ENCODE measurements at regions not wholly inside any gene's neighbourhood (a gene's known extent, or its start where the extent isn't known, plus 50 kb on each side); places are given as distances from the start of the nearest gene placed in this dataset.
A peak's percentile ranks its signal among the peaks of the same experiment; 100 is the strongest.

- Histone ChIP-seq H3K4me3 (no peak overlapping the region), H3K9me3 (replicated peaks) (no peaks in the 10 kb centered on the region), H3K36me3 (no peaks in the 10 kb centered on the region), H3K27me3 (ENCODE audit: low read depth) (no peaks in the 10 kb centered on the region), H3K4me1 (peaks cover 53% of the 10 kb centered on the region), H3K27ac (replicated peaks) (no peak overlapping the region)
- TF ChIP-seq CTCF (IDR thresholded peaks at IDR 0.05; ENCODE audit: borderline replicate concordance) = no peak
- intact Hi-C loops (cut with micrococcal nuclease) = no loop called here
- DNase-seq = no peak
Measured at GRCh38 chr3:159786489-159787177, 202.0 kb upstream of the IL12A start.

DNA sequence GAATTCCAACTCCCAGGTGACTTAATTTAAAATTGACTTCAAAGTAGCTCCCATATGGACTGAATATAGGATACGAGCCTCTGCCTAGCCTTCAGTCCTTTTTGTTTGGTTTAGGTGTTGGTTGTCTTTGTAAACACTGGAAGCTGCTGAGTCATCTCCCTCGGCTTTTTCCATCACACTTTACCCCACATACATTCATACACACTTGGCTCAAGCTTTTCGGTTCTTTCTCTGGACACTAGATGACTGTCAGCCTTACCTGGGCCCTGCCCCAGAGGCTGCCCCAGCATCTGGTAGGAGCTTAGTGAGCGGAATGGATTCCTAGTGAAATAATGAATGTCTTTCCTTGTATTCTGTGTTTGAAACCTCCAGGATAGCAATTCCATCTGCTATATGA lies 201.5 kb upstream of the IL12A start:
- TF ChIP-seq CTCF (IDR thresholded peaks at IDR 0.05; ENCODE audit: borderline replicate concordance) = no peak
- no peak for DNase-seq
- Histone ChIP-seq H3K4me1 (peaks cover 56% of the 10 kb centered on the region), H3K27me3 (ENCODE audit: low read depth) (no peaks in the 10 kb centered on the region), H3K9me3 (replicated peaks) (no peaks in the 10 kb centered on the region), H3K4me3 (no peak overlapping the region), H3K27ac (replicated peaks) (no peak overlapping the region), H3K36me3 (no peaks in the 10 kb centered on the region)
- intact Hi-C loops (cut with micrococcal nuclease) = no loop called here

GRCh38 chr3:159787794-159788205 lies 200.8 kb upstream of the IL12A start:
- H3K4me3 ChIP-seq = no peak overlapping the region

GRCh38 chr3:159788291-159788690 lies 200.3 kb upstream of the IL12A start:
- Histone ChIP-seq H3K36me3 (no peaks in the 10 kb centered on the region), H3K27me3 (ENCODE audit: low read depth) (no peaks in the 10 kb centered on the region), H3K4me1 (peaks cover 67% of the 10 kb centered on the region), H3K27ac (replicated peaks) (peak overlapping the region; percentile 31), H3K9me3 (replicated peaks) (no peaks in the 10 kb centered on the region), H3K4me3 (no peak overlapping the region)
- DNase-seq = no peak
- intact Hi-C loops (cut with micrococcal nuclease) = no loop called here
- no peak for TF ChIP-seq CTCF (IDR thresholded peaks at IDR 0.05; ENCODE audit: borderline replicate concordance)

More at GRCh38 chr3:159787794-159788205, 200.8 kb upstream of the IL12A start:
- no peaks in the 10 kb centered on the region for H3K9me3 ChIP-seq (replicated peaks)
- DNase-seq = no peak
- H3K4me1 ChIP-seq = peaks cover 62% of the 10 kb centered on the region
- H3K36me3 ChIP-seq = no peaks in the 10 kb centered on the region
- intact Hi-C loops (cut with micrococcal nuclease) = no loop called here
- peak overlapping the region; percentile 31 for H3K27ac ChIP-seq (replicated peaks)
- TF ChIP-seq CTCF (IDR thresholded peaks at IDR 0.05; ENCODE audit: borderline replicate concordance) = no peak
- H3K27me3 ChIP-seq (ENCODE audit: low read depth) = no peaks in the 10 kb centered on the region

GRCh38 chr3:159789017-159789416 lies 199.6 kb upstream of the IL12A start:
- Histone ChIP-seq H3K27me3 (ENCODE audit: low read depth) (no peaks in the 10 kb centered on the region), H3K36me3 (no peaks in the 10 kb centered on the region), H3K4me1 (peaks cover 70% of the 10 kb centered on the region), H3K9me3 (replicated peaks) (no peaks in the 10 kb centered on the region), H3K4me3 (no peak overlapping the region), H3K27ac (replicated peaks) (no peak overlapping the region)
- intact Hi-C loops (cut with micrococcal nuclease) = no loop called here
- DNase-seq = no peak
- TF ChIP-seq CTCF (IDR thresholded peaks at IDR 0.05; ENCODE audit: borderline replicate concordance) = no peak
